ENCODE measurements at regions not wholly inside any gene's neighbourhood (a gene's known extent, or its start where the extent isn't known, plus 50 kb on each side); places are given as distances from the start of the nearest gene placed in this dataset.

GRCh38 chr14:86052868-86053267, 522.9 kb downstream of the FLRT2 start:
- TF ChIP-seq TAF1 (conservative IDR thresholded peaks at IDR 0.05) = no peak
- TF ChIP-seq GABPA (IDR thresholded peaks at IDR 0.05 in 1 of 2, conservative IDR thresholded peaks at IDR 0.05 in 1 of 2) = no peak
- no peak for TF ChIP-seq HNF4A (conservative IDR thresholded peaks at IDR 0.05)
- TF ChIP-seq SP1 (IDR thresholded peaks at IDR 0.05) = no peak
- TF ChIP-seq CTCF (IDR thresholded peaks at IDR 0.05; ENCODE audit: low read depth, low read length, missing input control) = no peak
- no peak for TF ChIP-seq REST (IDR thresholded peaks at IDR 0.05)
- TF ChIP-seq MAX (IDR thresholded peaks at IDR 0.05) = no peak
- TF ChIP-seq FOXA2 (IDR thresholded peaks at IDR 0.05) = no peak
- no peak for TF ChIP-seq HNF4G (IDR thresholded peaks at IDR 0.05)
- Histone ChIP-seq H3K9me3 (ENCODE audit: control insufficient read depth in 4 of 4, low read length in 3 of 4) (no peaks in the 10 kb centered on the region), H3K36me3 (ENCODE audit: control insufficient read depth in 4 of 4, insufficient read depth in 3 of 4, low read depth in 1 of 4, low read length in 3 of 4) (no peaks in the 10 kb centered on the region), H3K27me3 (ENCODE audit: control insufficient read depth in 4 of 4, insufficient read depth in 4 of 4, low read length in 3 of 4) (no peaks in the 10 kb centered on the region), H3K27ac (ENCODE audit: low read depth in 1 of 2, low read length in 2 of 2) (no peak overlapping the region), H3K4me1 (ENCODE audit: control insufficient read depth in 4 of 4, insufficient read depth in 4 of 4, low read length in 3 of 4) (no peaks in the 10 kb centered on the region), H3K9ac (ENCODE audit: low read depth in 1 of 2, low read length in 2 of 2) (no peak overlapping the region), H3K4me3 (ENCODE audit: low read depth in 1 of 3, low read length in 3 of 3) (no peak overlapping the region)
- WGBS = 68% methylated on average over 1 of the region's 1 CpG
- DNase-seq (ENCODE audit: low spot score) = no peak

- 85% methylated on average over 5 of the region's 5 CpGs for WGBS
- H3K9me3 ChIP-seq (ENCODE audit: control insufficient read depth in 4 of 4, low read length in 3 of 4) = no peaks in the 10 kb centered on the region
- TF ChIP-seq ATF3 (IDR thresholded peaks at IDR 0.05) (no peak), CTCF (IDR thresholded peaks at IDR 0.05; ENCODE audit: low read depth, low read length, missing input control) (no peak), HNF4A (conservative IDR thresholded peaks at IDR 0.05) (no peak), NR2F2 (IDR thresholded peaks at IDR 0.05) (no peak), SP1 (IDR thresholded peaks at IDR 0.05) (no peak), ZBTB33 (IDR thresholded peaks at IDR 0.05) (no peak), REST (IDR thresholded peaks at IDR 0.05) (no peak), FOXA2 (IDR thresholded peaks at IDR 0.05) (no peak), YY1 (IDR thresholded peaks at IDR 0.05) (no peak), TAF1 (conservative IDR thresholded peaks at IDR 0.05) (no peak), FOXA1 (IDR thresholded peaks at IDR 0.05) (no peak), EGR1 (IDR thresholded peaks at IDR 0.05; ENCODE audit: low read depth in 2 of 2) (no peak)
- no peak overlapping the region for H3K9ac ChIP-seq (ENCODE audit: low read depth in 1 of 2, low read length in 2 of 2)
- H3K4me1 ChIP-seq (ENCODE audit: control insufficient read depth in 4 of 4, insufficient read depth in 4 of 4, low read length in 3 of 4) = no peaks in the 10 kb centered on the region
- H3K27ac ChIP-seq (ENCODE audit: low read depth in 1 of 2, low read length in 2 of 2) = no peak overlapping the region
- H3K36me3 ChIP-seq (ENCODE audit: control insufficient read depth in 4 of 4, insufficient read depth in 3 of 4, low read depth in 1 of 4, low read length in 3 of 4) = no peaks in the 10 kb centered on the region
- no peak overlapping the region for H3K4me3 ChIP-seq (ENCODE audit: low read depth in 1 of 3, low read length in 3 of 3)
- H3K27me3 ChIP-seq (ENCODE audit: control insufficient read depth in 4 of 4, insufficient read depth in 4 of 4, low read length in 3 of 4) = no peaks in the 10 kb centered on the region
- no peak for DNase-seq (ENCODE audit: low spot score)
Measured at GRCh38 chr14:86050757-86051156, 520.8 kb downstream of the FLRT2 start.
